Pancreas (tissue), 10 donors: ENCODE measurements at regions not wholly inside any gene's neighbourhood (a gene's known extent, or its start where the extent isn't known, plus 50 kb on each side); places are given as distances from the start of the nearest gene placed in this dataset.

Source experiments
- ATAC-seq, 4 donors: fragments of 200-7000 bp; cut with Tn5 transposase; one replicate each; pipeline versions ENCODE4 v1.8.0 to v1.9.1; 2020; ENCODE audit warnings: mild to moderate bottlenecking in 4 of 4, moderate library complexity in 4 of 4
- DNase-seq, 6 donors: peaks; one replicate each; pipeline ENCODE4 v3.0.0-alpha.2; 2020
- FAIRE-seq: peaks from 2 replicates; lab custom pipeline; 2012; peaks lifted over from hg19 to GRCh38; lab: Jason Lieb, UNC
- H3K27ac ChIP-seq, 4 donors: fragments of 200-600 bp; sonication (generic); 1 replicate in 3 of 4; 2 replicates in 1 of 4; pipeline versions ENCODE4 v1.5.0 to v1.8.0; 2020
- H3K27me3 ChIP-seq, 4 donors: fragments of 200-600 bp; one replicate each; pipeline ENCODE4 v1.8.0; 2021
- H3K36me3 ChIP-seq, 3 donors: fragments of 200-600 bp; sonication (generic) in 1 of 3; one replicate each; pipeline versions ENCODE4 v1.5.0 to v1.8.0; 2020 to 2021
- H3K4me1 ChIP-seq, 3 donors: fragments of 200-600 bp; one replicate each; pipeline ENCODE4 v1.8.0; 2021
- H3K4me3 ChIP-seq, 4 donors: fragments of 200-600 bp; sonication (generic) in 2 of 4; one replicate each; pipeline versions ENCODE4 v1.5.0 to v1.8.0; 2020 to 2021
- H3K9me3 ChIP-seq, 4 donors: fragments of 200-600 bp; one replicate each; pipeline ENCODE4 v1.8.0; 2021
- WGBS, 2 donors: extraction: QIAGEN DNeasy Blood & Tissue Kit; methylation state at CpG; one replicate each; pipeline ENCODE4 v1.1.7; 2013; 5-methylcytosine and 5-hydroxymethylcytosine counted together
- intact Hi-C, 3 donors: fragments of 100-400 bp; cut with DNase I; formaldehyde crosslinking; loops; one replicate each; pipeline versions ENCODE4 v1.11.1 to v1.14.2; 2022
- TF ChIP-seq, protein P1 (sequence below), 4 donors: fragments of 200-600 bp; sonication (generic) in 3 of 4; IDR thresholded peaks; one replicate each; pipeline versions ENCODE4 v1.5.0 to v1.8.0; 2021; ENCODE audit warnings: antibody characterized with exemption in 4 of 4
- donor health status: healthy with polysubstance abuse.
- donor health status: DM: no; HTN: no; CAD: no; lungs with moderate emphysema.
- donor health status: DM: no; HTN: no; CAD: no.
- donor health status: control.
- donor health status: control.
- donor health status: Bipolar disorder and iron deficiency.
- donor health status: DM: yes; HTN: yes; CAD: no.
- donor health status: DM: no; HTN: no; CAD: no.
- donor health status: DM: no; HTN: no; CAD: no.
- donor health status: DM: yes; HTN: yes; CAD: no.

GRCh38 chrX:42149765-42150164, 226.4 kb upstream of the CASK start:
- no peaks in the 10 kb centered on the region for H3K36me3 ChIP-seq
- H3K4me3 ChIP-seq, result no peak overlapping the region
- DNase-seq (no peak), FAIRE-seq (no peak), ATAC-seq (no peak)
- no peak overlapping the region for H3K27ac ChIP-seq
- no peaks in the 10 kb centered on the region for H3K9me3 ChIP-seq
- intact Hi-C loops, result no loop called here
- peaks cover 0 to 4% (median 0%) of the 10 kb centered on the region in 4 donors for H3K27me3 ChIP-seq
- no peaks in the 10 kb centered on the region for H3K4me1 ChIP-seq
- TF ChIP-seq, protein P1, sequence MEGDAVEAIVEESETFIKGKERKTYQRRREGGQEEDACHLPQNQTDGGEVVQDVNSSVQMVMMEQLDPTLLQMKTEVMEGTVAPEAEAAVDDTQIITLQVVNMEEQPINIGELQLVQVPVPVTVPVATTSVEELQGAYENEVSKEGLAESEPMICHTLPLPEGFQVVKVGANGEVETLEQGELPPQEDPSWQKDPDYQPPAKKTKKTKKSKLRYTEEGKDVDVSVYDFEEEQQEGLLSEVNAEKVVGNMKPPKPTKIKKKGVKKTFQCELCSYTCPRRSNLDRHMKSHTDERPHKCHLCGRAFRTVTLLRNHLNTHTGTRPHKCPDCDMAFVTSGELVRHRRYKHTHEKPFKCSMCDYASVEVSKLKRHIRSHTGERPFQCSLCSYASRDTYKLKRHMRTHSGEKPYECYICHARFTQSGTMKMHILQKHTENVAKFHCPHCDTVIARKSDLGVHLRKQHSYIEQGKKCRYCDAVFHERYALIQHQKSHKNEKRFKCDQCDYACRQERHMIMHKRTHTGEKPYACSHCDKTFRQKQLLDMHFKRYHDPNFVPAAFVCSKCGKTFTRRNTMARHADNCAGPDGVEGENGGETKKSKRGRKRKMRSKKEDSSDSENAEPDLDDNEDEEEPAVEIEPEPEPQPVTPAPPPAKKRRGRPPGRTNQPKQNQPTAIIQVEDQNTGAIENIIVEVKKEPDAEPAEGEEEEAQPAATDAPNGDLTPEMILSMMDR (IDR thresholded peaks at IDR 0.05), result no peak
- 78 to 87% methylated on average over 4 of the region's 4 CpGs for WGBS, 2 donors

DNA sequence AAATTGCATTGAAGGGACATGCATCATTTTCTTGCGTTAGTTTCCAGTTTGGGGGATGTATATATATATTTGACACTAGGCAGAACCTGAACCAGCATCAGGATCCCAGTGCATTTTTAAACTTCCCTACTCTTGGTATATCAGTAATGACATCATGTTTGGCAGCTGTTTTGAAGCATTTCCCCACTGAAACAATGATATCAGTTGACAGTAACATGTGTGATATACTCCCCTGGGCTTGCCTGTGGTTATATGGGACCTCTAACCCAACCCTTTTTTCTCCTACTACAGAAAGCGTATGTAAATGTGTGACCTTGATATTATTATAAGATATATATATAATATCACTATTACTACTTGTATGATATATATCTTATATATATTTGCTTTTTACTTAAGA, 225.9 kb upstream of the CASK start:
- no peak overlapping the region for H3K4me3 ChIP-seq
- intact Hi-C loops, result no loop called here
- TF ChIP-seq, protein P1 (IDR thresholded peaks at IDR 0.05), result no peak
- no peaks in the 10 kb centered on the region for H3K4me1 ChIP-seq
- peaks cover 0 to 7% (median 0%) of the 10 kb centered on the region in 4 donors for H3K27me3 ChIP-seq
- WGBS, 2 donors, result 76 to 79% methylated on average over 2 of the region's 2 CpGs
- ATAC-seq (no peak), DNase-seq (no peak), FAIRE-seq (no peak)
- no peaks in the 10 kb centered on the region for H3K9me3 ChIP-seq
- H3K27ac ChIP-seq, result no peak overlapping the region
- no peaks in the 10 kb centered on the region for H3K36me3 ChIP-seq

DNA sequence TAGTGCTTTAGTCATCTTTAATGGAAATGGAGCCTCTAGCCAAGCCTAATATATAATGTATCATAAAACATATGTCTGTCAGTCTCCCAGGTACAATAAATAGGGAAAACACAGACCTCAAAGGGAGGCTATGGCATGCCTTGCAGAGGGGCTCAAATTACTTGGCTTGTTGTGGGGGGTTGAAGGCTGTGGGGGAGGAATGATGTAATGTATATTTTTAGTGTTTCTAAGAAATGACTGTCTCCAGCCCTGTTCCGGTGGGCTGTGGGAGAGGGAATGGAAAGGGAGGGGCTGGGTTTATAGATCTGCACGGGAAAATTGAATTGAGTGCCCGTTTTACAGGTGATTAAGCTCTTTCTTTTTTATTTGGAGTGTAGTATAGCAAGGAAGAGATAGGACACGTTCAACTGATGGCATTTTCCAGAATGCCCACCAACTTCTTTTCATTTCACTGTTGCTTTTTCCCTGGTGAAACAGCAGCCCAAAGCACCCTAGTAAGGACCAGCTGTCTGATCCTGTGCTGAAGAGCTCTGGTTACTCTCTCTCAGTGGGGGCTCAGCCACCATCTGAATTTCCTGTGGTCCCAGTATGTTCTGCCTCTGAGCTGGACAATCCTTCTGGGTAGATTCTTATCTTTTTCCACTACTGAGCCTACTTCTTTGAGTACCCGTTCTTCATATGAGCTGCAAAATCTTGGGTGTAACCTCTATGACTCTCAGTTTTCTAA, 220.7 kb upstream of the CASK start:
- Histone ChIP-seq H3K27me3 (peaks cover 0 to 4% (median 0%) of the 10 kb centered on the region in 4 donors), H3K9me3 (no peaks in the 10 kb centered on the region), H3K4me3 (no peak overlapping the region), H3K36me3 (no peaks in the 10 kb centered on the region), H3K4me1 (no peaks in the 10 kb centered on the region), H3K27ac (no peak overlapping the region)
- no peak for FAIRE-seq
- TF ChIP-seq, protein P1 (IDR thresholded peaks at IDR 0.05), result no peak
- no peak for ATAC-seq
- WGBS, 2 donors, result 26 to 36% methylated on average over 5 of the region's 5 CpGs
- DNase-seq, result no peak
- intact Hi-C loops, result no loop called here

DNA sequence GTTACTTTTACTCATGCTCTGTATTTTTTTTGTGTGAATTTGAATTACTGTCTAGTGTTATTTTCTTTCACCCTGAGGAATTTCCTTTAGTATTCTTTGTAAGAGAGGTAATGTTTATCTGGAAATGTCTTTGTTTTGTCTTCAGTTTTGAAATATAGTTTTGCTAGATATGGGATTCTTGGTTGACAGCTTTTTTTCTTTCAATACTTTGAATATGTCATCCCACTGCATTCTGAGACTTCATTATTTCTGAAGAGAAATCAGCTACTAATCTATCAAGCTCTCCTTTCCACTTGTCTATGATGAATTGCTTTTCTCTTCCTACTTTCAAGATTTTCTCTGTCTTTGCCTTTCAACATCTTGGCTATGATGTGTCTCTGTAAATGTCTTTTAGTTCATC, 217.0 kb upstream of the CASK start:
- no peaks in the 10 kb centered on the region for H3K4me1 ChIP-seq
- peaks cover 0 to 4% (median 0%) of the 10 kb centered on the region in 4 donors for H3K27me3 ChIP-seq
- ATAC-seq (no peak), DNase-seq (no peak), FAIRE-seq (no peak)
- H3K9me3 ChIP-seq, result no peaks in the 10 kb centered on the region
- H3K4me3 ChIP-seq, result no peak overlapping the region
- no peaks in the 10 kb centered on the region for H3K36me3 ChIP-seq
- no peak overlapping the region for H3K27ac ChIP-seq
- intact Hi-C loops, result no loop called here
- TF ChIP-seq, protein P1 (IDR thresholded peaks at IDR 0.05), result no peak

- Histone ChIP-seq H3K9me3 (no peaks in the 10 kb centered on the region), H3K36me3 (no peaks in the 10 kb centered on the region), H3K4me1 (no peaks in the 10 kb centered on the region), H3K27me3 (peaks cover 0 to 8% (median 0%) of the 10 kb centered on the region in 4 donors), H3K27ac (no peak overlapping the region), H3K4me3 (no peak overlapping the region)
- 63 to 74% methylated on average over 1 of the region's 1 CpG for WGBS, 2 donors
- FAIRE-seq (peak; percentile 80), DNase-seq (no peak), ATAC-seq (no peak)
- TF ChIP-seq, protein P1 (IDR thresholded peaks at IDR 0.05), result no peak
- intact Hi-C loops, result no loop called here
Measured at GRCh38 chrX:42135583-42136228, 212.4 kb upstream of the CASK start.
